Activated CD4-positive, alpha-beta T cell treated with anti-CD3 and anti-CD28 coated beads, Interleukin-2, amount 50 U/mL, for 4 hours (primary cell): ENCODE measurements at regions not wholly inside any gene's neighbourhood (a gene's known extent, or its start where the extent isn't known, plus 50 kb on each side); places are given as distances from the start of the nearest gene placed in this dataset.

Experiments used
- DNase-seq, 2 experiments: peaks; one replicate each; pipeline ENCODE4 v3.0.0-alpha.2; 2020

- no peak for DNase-seq
These were observed 99.1 kb upstream of the HDAC4 start for GRCh38 chr2:239499726-239500573.

GRCh38 chr2:239498981-239499634, 98.3 kb upstream of the HDAC4 start:
- DNase-seq, result no peak

- no peak for DNase-seq
These were observed 97.8 kb upstream of the HDAC4 start for GRCh38 chr2:239498576-239498975.

GRCh38 chr2:239496700-239497099, 95.9 kb upstream of the HDAC4 start:
- DNase-seq, result no peak

GRCh38 chr2:239495791-239496233, 95.0 kb upstream of the HDAC4 start:
- no peak for DNase-seq

- no peak for DNase-seq
These were observed 94.4 kb upstream of the HDAC4 start for GRCh38 chr2:239495175-239495574.

- DNase-seq, result no peak
These were observed 93.8 kb upstream of the HDAC4 start for GRCh38 chr2:239494578-239494977.

- DNase-seq, result no peak
These were observed 88.7 kb upstream of the HDAC4 start for GRCh38 chr2:239489481-239489880.

GRCh38 chr2:239488125-239488524, 87.3 kb upstream of the HDAC4 start:
- no peak for DNase-seq

- DNase-seq, result no peak
These were observed 86.5 kb upstream of the HDAC4 start for GRCh38 chr2:239487272-239487671.

GRCh38 chr2:239485622-239486021, 84.8 kb upstream of the HDAC4 start:
- no peak for DNase-seq

GRCh38 chr2:239484571-239485355, 83.9 kb upstream of the HDAC4 start:
- no peak for DNase-seq

GRCh38 chr2:239482778-239483712, 82.2 kb upstream of the HDAC4 start:
- DNase-seq, result no peak

GRCh38 chr2:239479471-239479870, 78.7 kb upstream of the HDAC4 start:
- DNase-seq, result no peak

GRCh38 chr2:239477591-239477990, 76.8 kb upstream of the HDAC4 start:
- DNase-seq, result no peak

- no peak for DNase-seq
These were observed 76.2 kb upstream of the HDAC4 start for GRCh38 chr2:239476757-239477585.

- DNase-seq, result no peak
These were observed 75.4 kb upstream of the HDAC4 start for GRCh38 chr2:239476029-239476756.

- no peak for DNase-seq
These were observed 74.6 kb upstream of the HDAC4 start for GRCh38 chr2:239475161-239476028.

- DNase-seq, result no peak
These were observed 72.5 kb upstream of the HDAC4 start for GRCh38 chr2:239473211-239473805.
